ENCODE measurements at regions not wholly inside any gene's neighbourhood (a gene's known extent, or its start where the extent isn't known, plus 50 kb on each side); places are given as distances from the start of the nearest gene placed in this dataset.

- Mint-ChIP-seq H3K27ac (no peak overlapping the region), H3K4me3 (no peak overlapping the region), H3K4me1 (ENCODE audit: low read depth) (no peaks in the 10 kb centered on the region), H3K27me3 (no peaks in the 10 kb centered on the region), H3K9me3 (no peaks in the 10 kb centered on the region), H3K36me3 (ENCODE audit: low read depth) (no peaks in the 10 kb centered on the region)
- ChIA-PET POLR2A (no interaction called here), CTCF (no interaction called here)
- intact Hi-C loops (cut with micrococcal nuclease): no loop called here
- no peak for TF ChIP-seq CTCF (IDR thresholded peaks at IDR 0.05)
- no peak for ATAC-seq
- DNase-seq: no peak
Observed at GRCh38 chr17:71527311-71527710, 593.5 kb upstream of the SOX9 start.

- POLR2A ChIA-PET: interaction anchor here (0.6 kb wide), 1 partner anchor 152 kb away, joined by 4 read pairs; no protein-coding TSS in a partner anchor
- Mint-ChIP-seq H3K4me3 (no peak overlapping the region), H3K36me3 (ENCODE audit: low read depth) (no peaks in the 10 kb centered on the region), H3K27me3 (no peaks in the 10 kb centered on the region), H3K9me3 (no peaks in the 10 kb centered on the region), H3K4me1 (ENCODE audit: low read depth) (no peaks in the 10 kb centered on the region), H3K27ac (no peak overlapping the region)
- intact Hi-C loops (cut with micrococcal nuclease): no loop called here
- no peak for TF ChIP-seq CTCF (IDR thresholded peaks at IDR 0.05)
- ATAC-seq (no peak), DNase-seq (no peak)
- CTCF ChIA-PET: no interaction called here
Observed at GRCh38 chr17:71528210-71528609, 592.6 kb upstream of the SOX9 start.

- CTCF ChIA-PET: no interaction called here
- no peak overlapping the region for H3K27ac Mint-ChIP-seq
- H3K4me3 Mint-ChIP-seq: no peak overlapping the region
- ATAC-seq (no peak), DNase-seq (no peak)
- TF ChIP-seq CTCF (IDR thresholded peaks at IDR 0.05): no peak
- H3K4me1 Mint-ChIP-seq (ENCODE audit: low read depth): no peaks in the 10 kb centered on the region
- H3K9me3 Mint-ChIP-seq: no peaks in the 10 kb centered on the region
- no peaks in the 10 kb centered on the region for H3K36me3 Mint-ChIP-seq (ENCODE audit: low read depth)
- H3K27me3 Mint-ChIP-seq: no peaks in the 10 kb centered on the region
- POLR2A ChIA-PET: no interaction called here
- intact Hi-C loops (cut with micrococcal nuclease): no loop called here
Observed at GRCh38 chr17:71530248-71530647, 590.6 kb upstream of the SOX9 start.

- intact Hi-C loops (cut with micrococcal nuclease): no loop called here
- H3K9me3 Mint-ChIP-seq: no peaks in the 10 kb centered on the region
- DNase-seq (no peak), ATAC-seq (no peak)
- no peak overlapping the region for H3K4me3 Mint-ChIP-seq
- H3K4me1 Mint-ChIP-seq (ENCODE audit: low read depth): no peaks in the 10 kb centered on the region
- no peaks in the 10 kb centered on the region for H3K36me3 Mint-ChIP-seq (ENCODE audit: low read depth)
- TF ChIP-seq CTCF (IDR thresholded peaks at IDR 0.05): no peak
- no peaks in the 10 kb centered on the region for H3K27me3 Mint-ChIP-seq
- CTCF ChIA-PET: no interaction called here
- POLR2A ChIA-PET: no interaction called here
- no peak overlapping the region for H3K27ac Mint-ChIP-seq
Observed at GRCh38 chr17:71535321-71535720, 585.5 kb upstream of the SOX9 start.

GRCh38 chr17:71546419-71546818 lies 574.4 kb upstream of the SOX9 start:
- ChIA-PET CTCF (no interaction called here), POLR2A (no interaction called here)
- intact Hi-C loops (cut with micrococcal nuclease): no loop called here
- H3K27me3 Mint-ChIP-seq: no peaks in the 10 kb centered on the region
- no peaks in the 10 kb centered on the region for H3K36me3 Mint-ChIP-seq (ENCODE audit: low read depth)
- no peaks in the 10 kb centered on the region for H3K4me1 Mint-ChIP-seq (ENCODE audit: low read depth)
- TF ChIP-seq CTCF (IDR thresholded peaks at IDR 0.05): no peak
- peaks cover 2% of the 10 kb centered on the region for H3K9me3 Mint-ChIP-seq
- H3K4me3 Mint-ChIP-seq: no peak overlapping the region
- H3K27ac Mint-ChIP-seq: no peak overlapping the region
- ATAC-seq (no peak), DNase-seq (no peak)

Measured in activated CD8-positive, alpha-beta T cell treated with anti-CD3 and anti-CD28 coated beads for 36 hours (primary cell).